Nephron (organoid): ENCODE measurements at regions not wholly inside any gene's neighbourhood (a gene's known extent, or its start where the extent isn't known, plus 50 kb on each side); places are given as distances from the start of the nearest gene placed in this dataset.

Experiments
- H3K27ac Mint-ChIP-seq, 3 experiments: 2 replicates each; pipeline ENCODE4 v1.8.0; 2020; ENCODE audit warnings: mixed read lengths in 3 of 3, mild to moderate bottlenecking in 2 of 3, moderate library complexity in 1 of 3
- H3K27me3 Mint-ChIP-seq: 2 replicates; pipeline ENCODE4 v1.8.0; 2021; ENCODE audit warnings: low read depth, mild to moderate bottlenecking, moderate library complexity, mixed read lengths
- H3K36me3 Mint-ChIP-seq: 2 replicates; pipeline ENCODE4 v1.8.0; 2020; ENCODE audit warnings: low read depth, mixed read lengths
- H3K4me1 Mint-ChIP-seq: 2 replicates; pipeline ENCODE4 v1.8.0; 2020; ENCODE audit warnings: mixed read lengths
- H3K4me3 Mint-ChIP-seq, 3 experiments: 2 replicates each; pipeline ENCODE4 v1.8.0; 2020; ENCODE audit warnings: mild to moderate bottlenecking in 3 of 3, mixed read lengths in 3 of 3, moderate library complexity in 2 of 3
- H3K9me3 Mint-ChIP-seq: 2 replicates; pipeline ENCODE4 v1.8.0; 2020; ENCODE audit warnings: mixed read lengths
- CTCF ChIP-seq, 3 experiments: fragments of 200-600 bp; sonication (generic); IDR thresholded peaks; one replicate each; pipeline ENCODE4 v1.5.0; 2021; ENCODE audit warnings: antibody characterized with exemption in 3 of 3; ENCODE audit not compliant: unreplicated experiment in 3 of 3

GRCh38 chr14:104335611-104336010 is 197.2 kb downstream of the KIF26A start:
- H3K4me1 Mint-ChIP-seq = peaks cover 5% of the 10 kb centered on the region
- peaks cover 27% of the 10 kb centered on the region for H3K9me3 Mint-ChIP-seq
- H3K4me3 Mint-ChIP-seq = no peak overlapping the region
- no peak for TF ChIP-seq CTCF (IDR thresholded peaks at IDR 0.05; ENCODE audit: unreplicated experiment in 3 of 3)
- no peak overlapping the region for H3K27ac Mint-ChIP-seq
- peaks cover 42% of the 10 kb centered on the region for H3K27me3 Mint-ChIP-seq
- H3K36me3 Mint-ChIP-seq = no peaks in the 10 kb centered on the region

GRCh38 chr14:104337351-104337750 is 199.0 kb downstream of the KIF26A start:
- peaks cover 14% of the 10 kb centered on the region for H3K4me1 Mint-ChIP-seq
- no peak for TF ChIP-seq CTCF (IDR thresholded peaks at IDR 0.05; ENCODE audit: unreplicated experiment in 3 of 3)
- H3K27me3 Mint-ChIP-seq = peaks cover 46% of the 10 kb centered on the region
- no peaks in the 10 kb centered on the region for H3K36me3 Mint-ChIP-seq
- H3K4me3 Mint-ChIP-seq = no peak overlapping the region
- H3K9me3 Mint-ChIP-seq = peaks cover 20% of the 10 kb centered on the region
- H3K27ac Mint-ChIP-seq = no peak overlapping the region

GRCh38 chr14:104339361-104339760 is 201.0 kb downstream of the KIF26A start:
- TF ChIP-seq CTCF (IDR thresholded peaks at IDR 0.05; ENCODE audit: unreplicated experiment in 3 of 3) = no peak
- H3K27me3 Mint-ChIP-seq = peaks cover 47% of the 10 kb centered on the region
- peaks cover 16% of the 10 kb centered on the region for H3K4me1 Mint-ChIP-seq
- H3K9me3 Mint-ChIP-seq = peaks cover 20% of the 10 kb centered on the region
- H3K36me3 Mint-ChIP-seq = no peaks in the 10 kb centered on the region
- no peak overlapping the region for H3K27ac Mint-ChIP-seq
- H3K4me3 Mint-ChIP-seq = no peak overlapping the region

GRCh38 chr14:104339829-104340228 is 201.4 kb downstream of the KIF26A start:
- Mint-ChIP-seq H3K36me3 (no peaks in the 10 kb centered on the region), H3K9me3 (peaks cover 20% of the 10 kb centered on the region), H3K4me3 (no peak overlapping the region), H3K27ac (no peak overlapping the region), H3K27me3 (peaks cover 50% of the 10 kb centered on the region), H3K4me1 (peaks cover 19% of the 10 kb centered on the region)
- TF ChIP-seq CTCF (IDR thresholded peaks at IDR 0.05; ENCODE audit: unreplicated experiment in 3 of 3) = no peak

- peak; percentile 38 to 66 (median 49) for TF ChIP-seq CTCF (IDR thresholded peaks at IDR 0.05; ENCODE audit: unreplicated experiment in 3 of 3)
- Mint-ChIP-seq H3K4me3 (peak overlapping the region; percentile 9 to 57 (median 20)), H3K9me3 (peaks cover 20% of the 10 kb centered on the region), H3K27ac (peak overlapping the region in 2 of 3 experiments; percentile 25 to 57), H3K36me3 (no peaks in the 10 kb centered on the region), H3K27me3 (peaks cover 47% of the 10 kb centered on the region), H3K4me1 (peaks cover 25% of the 10 kb centered on the region)
Measured at GRCh38 chr14:104341532-104342434, 203.4 kb downstream of the KIF26A start.
